ENCODE measurements at regions not wholly inside any gene's neighbourhood (a gene's known extent, or its start where the extent isn't known, plus 50 kb on each side); places are given as distances from the start of the nearest gene placed in this dataset.

DNA sequence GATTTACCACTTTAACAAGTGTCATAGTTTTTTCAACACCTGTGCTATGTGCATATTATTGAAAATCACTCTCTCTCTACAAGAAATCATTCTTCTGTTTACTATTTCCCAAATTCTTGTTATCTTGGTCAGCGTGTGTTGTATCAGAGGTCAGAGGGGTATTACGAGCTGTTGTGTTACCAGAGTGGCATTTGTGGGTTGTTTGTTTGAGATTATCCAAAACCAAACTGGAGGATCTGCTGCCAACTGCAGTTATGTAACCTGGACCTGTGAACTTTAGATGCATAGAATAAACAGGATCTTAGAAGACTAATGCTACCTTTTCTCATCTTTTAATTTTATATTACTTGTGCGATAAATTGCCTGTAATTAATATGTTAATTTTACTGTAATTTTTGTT lies 1751.4 kb upstream of the SPRY2 start:
- no peaks in the 10 kb centered on the region for H3K4me1 ChIP-seq (ENCODE audit: control insufficient read depth, extremely low read depth, insufficient read depth, low read length)
- H3K4me2 ChIP-seq (ENCODE audit: insufficient read depth, low read length): no peak overlapping the region
- H3K79me2 ChIP-seq (ENCODE audit: control insufficient read depth, insufficient read depth, low read length): no peaks in the 10 kb centered on the region
- H3K36me3 ChIP-seq (ENCODE audit: control insufficient read depth in 2 of 2, extremely low read depth in 1 of 2, insufficient read depth in 2 of 2, low read length in 2 of 2): no peaks in the 10 kb centered on the region
- H3K9ac ChIP-seq (replicated peaks; ENCODE audit: extremely low read depth, insufficient read depth, low read length): no peak overlapping the region
- H4K20me1 ChIP-seq (replicated peaks; ENCODE audit: control insufficient read depth, extremely low read depth, insufficient read depth, low read length): no peaks in the 10 kb centered on the region
- POLR2A ChIA-PET: no interaction called here
- intact Hi-C loops (cut with micrococcal nuclease): no loop called here
- no peak overlapping the region for H2AFZ ChIP-seq (ENCODE audit: low read depth, low read length)
- dilution Hi-C loops (cut with MboI; ENCODE audit: extremely low pct_ligation_motif_present, low sequenced_read_pairs): no loop called here
- FAIRE-seq: no peak
- no TSS peak for BruUV-seq (replicated peaks)
- no peaks in the 10 kb centered on the region for H3K27me3 ChIP-seq (ENCODE audit: control insufficient read depth in 2 of 2, insufficient read depth in 2 of 2, low read length in 2 of 2)
- CTCF ChIA-PET: no interaction called here
- no peaks in the 10 kb centered on the region for H3K9me3 ChIP-seq (replicated peaks; ENCODE audit: control insufficient read depth, insufficient read depth, low read length)
- H3K4me3 ChIP-seq (replicated peaks in 1 of 3; ENCODE audit: insufficient read depth in 1 of 3, low read depth in 1 of 3, low read length in 3 of 3): no peak overlapping the region
- DNase-seq (ENCODE audit: low read depth, low spot score): no peak
- TF ChIP-seq EZH2 (IDR thresholded peaks at IDR 0.05; ENCODE audit: borderline replicate concordance, low read depth, low read length, severe bottlenecking): no peak
- TF ChIP-seq POLR2A (IDR thresholded peaks at IDR 0.05; ENCODE audit: low read depth, low read length): no peak
- no peak for TF ChIP-seq POLR2AphosphoS5 (IDR thresholded peaks at IDR 0.05; ENCODE audit: insufficient read depth, low read depth, low read length)
- TF ChIP-seq MYC (IDR thresholded peaks at IDR 0.05; ENCODE audit: low read depth, low read length): no peak
- no peak for TF ChIP-seq FOS (IDR thresholded peaks at IDR 0.05; ENCODE audit: borderline replicate concordance, insufficient read depth, low read length)
- TF ChIP-seq, protein P1, sequence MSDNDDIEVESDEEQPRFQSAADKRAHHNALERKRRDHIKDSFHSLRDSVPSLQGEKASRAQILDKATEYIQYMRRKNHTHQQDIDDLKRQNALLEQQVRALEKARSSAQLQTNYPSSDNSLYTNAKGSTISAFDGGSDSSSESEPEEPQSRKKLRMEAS (IDR thresholded peaks at IDR 0.05; ENCODE audit: insufficient read depth, insufficient read length): no peak
- no peak for TF ChIP-seq GATA2 (IDR thresholded peaks at IDR 0.05; ENCODE audit: insufficient read depth, insufficient read length, low read depth, low read length)
- TF ChIP-seq, protein P2, sequence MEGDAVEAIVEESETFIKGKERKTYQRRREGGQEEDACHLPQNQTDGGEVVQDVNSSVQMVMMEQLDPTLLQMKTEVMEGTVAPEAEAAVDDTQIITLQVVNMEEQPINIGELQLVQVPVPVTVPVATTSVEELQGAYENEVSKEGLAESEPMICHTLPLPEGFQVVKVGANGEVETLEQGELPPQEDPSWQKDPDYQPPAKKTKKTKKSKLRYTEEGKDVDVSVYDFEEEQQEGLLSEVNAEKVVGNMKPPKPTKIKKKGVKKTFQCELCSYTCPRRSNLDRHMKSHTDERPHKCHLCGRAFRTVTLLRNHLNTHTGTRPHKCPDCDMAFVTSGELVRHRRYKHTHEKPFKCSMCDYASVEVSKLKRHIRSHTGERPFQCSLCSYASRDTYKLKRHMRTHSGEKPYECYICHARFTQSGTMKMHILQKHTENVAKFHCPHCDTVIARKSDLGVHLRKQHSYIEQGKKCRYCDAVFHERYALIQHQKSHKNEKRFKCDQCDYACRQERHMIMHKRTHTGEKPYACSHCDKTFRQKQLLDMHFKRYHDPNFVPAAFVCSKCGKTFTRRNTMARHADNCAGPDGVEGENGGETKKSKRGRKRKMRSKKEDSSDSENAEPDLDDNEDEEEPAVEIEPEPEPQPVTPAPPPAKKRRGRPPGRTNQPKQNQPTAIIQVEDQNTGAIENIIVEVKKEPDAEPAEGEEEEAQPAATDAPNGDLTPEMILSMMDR (IDR thresholded peaks at IDR 0.05; ENCODE audit: extremely low read depth in 1 of 2, insufficient read depth in 1 of 2, low read depth in 1 of 2, low read length in 2 of 2): no peak
- no peak overlapping the region for H3K27ac ChIP-seq (ENCODE audit: insufficient read depth, low read depth, low read length)
- H3K9me1 ChIP-seq (replicated peaks; ENCODE audit: control insufficient read depth, extremely low read depth, insufficient read depth, low read length): no peaks in the 10 kb centered on the region

All from endothelial cell of umbilical vein (primary cell).